DOHH2 (cell line): ENCODE measurements at regions not wholly inside any gene's neighbourhood (a gene's known extent, or its start where the extent isn't known, plus 50 kb on each side); places are given as distances from the start of the nearest gene placed in this dataset.
"Not testable (repeated sequence)": the region's sequence is repeated elsewhere in the genome, so short reads cannot be mapped to it uniquely, and the experiment has no call there.

ENCODE experiments used
- H3F3A ChIP-seq: fragments of 200-600 bp; sonication (generic), shearing (Covaris generic); 2 replicates; pipeline ENCODE4 v1.6.0; 2016; ENCODE audit warnings: antibody characterized with exemption, mild to moderate bottlenecking; ENCODE audit not compliant: control insufficient read depth, insufficient read depth
- H3K27ac ChIP-seq: fragments of 200-600 bp; sonication (generic); 2 replicates; pipeline ENCODE4 v1.5.1; 2014; ENCODE audit warnings: low read depth, mild to moderate bottlenecking, low read length, moderate library complexity
- H3K27me3 ChIP-seq: fragments of 200-600 bp; sonication (generic); 2 replicates; pipeline ENCODE4 v1.6.1; 2014; ENCODE audit warnings: mild to moderate bottlenecking, low read length, mixed read lengths; ENCODE audit not compliant: control insufficient read depth
- H3K36me3 ChIP-seq: fragments of 200-600 bp; sonication (generic); 2 replicates; pipeline ENCODE4 v1.6.1; 2014; ENCODE audit warnings: mild to moderate bottlenecking, low read length, moderate library complexity, mixed read lengths; ENCODE audit not compliant: control insufficient read depth
- H3K4me1 ChIP-seq: fragments of 200-600 bp; sonication (generic); 2 replicates; pipeline ENCODE4 v1.6.1; 2014; ENCODE audit warnings: mild to moderate bottlenecking, low read length, mixed read lengths; ENCODE audit not compliant: control insufficient read depth
- H3K4me2 ChIP-seq: fragments of 200-600 bp; sonication (generic); 2 replicates; pipeline ENCODE4 v1.6.0; 2014; ENCODE audit warnings: mild to moderate bottlenecking, low read length, moderate library complexity
- H3K4me3 ChIP-seq: fragments of 200-600 bp; sonication (generic); 2 replicates; pipeline ENCODE4 v1.5.1; 2014; ENCODE audit warnings: mild to moderate bottlenecking, low read length, mixed read lengths
- H3K79me2 ChIP-seq: fragments of 200-600 bp; sonication (generic); 2 replicates; pipeline ENCODE4 v1.6.1; 2014; ENCODE audit warnings: mild to moderate bottlenecking, low read length, mixed read lengths; ENCODE audit not compliant: control insufficient read depth
- H3K9me2 ChIP-seq: fragments of 200-600 bp; sonication (generic); replicated peaks from 2 replicates; pipeline ENCODE4 v1.6.1; 2014; ENCODE audit warnings: mild to moderate bottlenecking, low read length, mixed read lengths; ENCODE audit not compliant: control insufficient read depth
- H3K9me3 ChIP-seq: fragments of 200-600 bp; sonication (generic); 2 replicates; pipeline ENCODE4 v1.6.1; 2014; ENCODE audit warnings: antibody characterized with exemption, low read length, mixed read lengths; ENCODE audit not compliant: control insufficient read depth, insufficient read depth
- H4K20me1 ChIP-seq: fragments of 200-600 bp; sonication (generic); 2 replicates; pipeline ENCODE4 v1.6.0; 2014; ENCODE audit warnings: low read depth, mild to moderate bottlenecking, antibody characterized with exemption, low read length, moderate library complexity; ENCODE audit not compliant: control insufficient read depth, insufficient read depth

- not testable (repeated sequence) for H3K4me1 ChIP-seq, H3K27ac ChIP-seq, H3K27me3 ChIP-seq, H3F3A ChIP-seq, H3K4me2 ChIP-seq, H3K36me3 ChIP-seq, H4K20me1 ChIP-seq, H3K9me2 ChIP-seq, H3K79me2 ChIP-seq, H3K9me3 ChIP-seq, H3K4me3 ChIP-seq
These were observed 80.6 kb upstream of the CLEC6A start for GRCh38 chr12:8375122-8375521.

- H3K4me2 ChIP-seq, H3K36me3 ChIP-seq, H3K9me3 ChIP-seq, H3K9me2 ChIP-seq, H3K4me3 ChIP-seq, H3K27me3 ChIP-seq, H3F3A ChIP-seq, H3K79me2 ChIP-seq, H3K4me1 ChIP-seq, H4K20me1 ChIP-seq, H3K27ac ChIP-seq: not testable (repeated sequence)
These were observed 78.0 kb upstream of the CLEC6A start for GRCh38 chr12:8377756-8378155.

DNA sequence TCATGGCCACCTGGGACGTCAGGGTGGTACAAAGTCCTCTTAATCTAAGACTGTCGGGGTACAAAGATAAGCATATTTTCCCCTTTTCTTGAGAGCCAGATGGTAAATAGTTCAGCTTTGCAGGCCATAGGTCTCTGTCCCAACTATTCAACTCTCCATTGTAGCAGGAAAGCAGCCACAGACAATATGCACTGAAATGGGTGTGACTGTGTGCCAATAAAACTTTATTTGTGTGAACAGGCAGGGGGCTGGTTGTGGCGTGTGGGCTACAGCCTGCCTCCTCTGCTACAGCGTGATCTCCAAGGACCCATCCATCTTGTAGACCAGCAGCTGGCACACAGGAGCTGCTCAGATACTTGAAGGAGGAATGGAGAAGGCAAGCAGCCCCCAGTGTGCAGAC lies 73.2 kb upstream of the CLEC6A start:
- not testable (repeated sequence) for H3K27ac ChIP-seq, H3K27me3 ChIP-seq, H3K9me2 ChIP-seq, H3K79me2 ChIP-seq, H3F3A ChIP-seq, H3K4me2 ChIP-seq, H4K20me1 ChIP-seq, H3K36me3 ChIP-seq, H3K9me3 ChIP-seq, H3K4me3 ChIP-seq, H3K4me1 ChIP-seq

- not testable (repeated sequence) for H3K27me3 ChIP-seq, H3K4me2 ChIP-seq, H3K27ac ChIP-seq, H3K4me3 ChIP-seq, H3K9me3 ChIP-seq, H3K36me3 ChIP-seq, H3F3A ChIP-seq, H3K4me1 ChIP-seq, H4K20me1 ChIP-seq, H3K9me2 ChIP-seq, H3K79me2 ChIP-seq
These were observed 71.1 kb upstream of the CLEC6A start for GRCh38 chr12:8384686-8385085.

- H3K27ac ChIP-seq, H3K27me3 ChIP-seq, H3K4me1 ChIP-seq, H3K9me3 ChIP-seq, H4K20me1 ChIP-seq, H3K4me3 ChIP-seq, H3K79me2 ChIP-seq, H3K36me3 ChIP-seq, H3K4me2 ChIP-seq, H3K9me2 ChIP-seq, H3F3A ChIP-seq: not testable (repeated sequence)
These were observed 70.3 kb upstream of the CLEC6A start for GRCh38 chr12:8385431-8385830.

DNA sequence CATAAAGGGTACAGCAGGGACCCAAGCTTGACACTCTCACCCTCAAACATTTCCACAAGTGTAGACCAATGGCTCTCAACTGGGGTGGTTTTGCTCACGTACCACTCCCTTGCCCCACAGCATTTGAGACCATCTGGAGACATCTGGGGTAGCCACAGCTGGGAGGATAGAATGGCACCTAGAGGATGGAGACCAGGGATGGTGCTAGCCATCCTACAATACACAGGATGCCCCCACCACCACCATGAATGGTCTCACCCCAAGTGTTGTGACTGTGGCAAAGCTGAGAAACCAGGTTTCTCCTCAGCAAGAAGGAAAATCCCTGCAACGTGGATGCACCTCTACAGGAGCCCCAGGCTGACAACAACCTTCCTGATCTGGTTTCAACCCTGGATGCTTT lies 69.1 kb upstream of the CLEC6A start:
- H3K4me3 ChIP-seq, H3F3A ChIP-seq, H3K9me2 ChIP-seq, H3K79me2 ChIP-seq, H3K9me3 ChIP-seq, H3K27ac ChIP-seq, H3K27me3 ChIP-seq, H3K36me3 ChIP-seq, H4K20me1 ChIP-seq, H3K4me2 ChIP-seq, H3K4me1 ChIP-seq: not testable (repeated sequence)

GRCh38 chr12:8389296-8389695 lies 66.5 kb upstream of the CLEC6A start:
- not testable (repeated sequence) for H3K79me2 ChIP-seq, H3F3A ChIP-seq, H3K27me3 ChIP-seq, H3K9me2 ChIP-seq, H4K20me1 ChIP-seq, H3K36me3 ChIP-seq, H3K4me3 ChIP-seq, H3K4me1 ChIP-seq, H3K4me2 ChIP-seq, H3K27ac ChIP-seq, H3K9me3 ChIP-seq
